ENCODE measurements at regions not wholly inside any gene's neighbourhood (a gene's known extent, or its start where the extent isn't known, plus 50 kb on each side); places are given as distances from the start of the nearest gene placed in this dataset.
"Not testable (repeated sequence)": the region's sequence is repeated elsewhere in the genome, so short reads cannot be mapped to it uniquely, and the experiment has no call there.

DNA sequence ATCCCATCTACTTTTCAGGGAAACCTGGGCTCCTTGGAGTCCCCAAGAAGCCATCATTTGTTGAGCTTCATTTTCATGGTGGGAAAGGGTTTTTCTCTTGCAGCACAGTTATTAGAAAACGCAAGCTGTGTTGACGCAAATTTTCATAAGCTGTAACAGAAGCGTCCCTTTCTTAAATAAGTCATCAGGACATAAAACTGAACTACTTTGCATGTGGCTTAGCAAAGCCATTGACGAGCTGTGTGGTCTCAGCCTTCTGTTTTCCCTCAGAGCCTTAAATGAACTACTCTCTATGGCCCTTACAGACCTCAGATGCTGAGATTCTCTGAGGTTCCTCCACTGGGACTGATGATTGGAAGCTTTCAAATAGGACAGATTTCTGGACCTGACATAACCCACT, 85.1 kb downstream of the ARL4C start:
- intact Hi-C loops (cut with micrococcal nuclease) = no loop called here
- no peak for ATAC-seq

DNA sequence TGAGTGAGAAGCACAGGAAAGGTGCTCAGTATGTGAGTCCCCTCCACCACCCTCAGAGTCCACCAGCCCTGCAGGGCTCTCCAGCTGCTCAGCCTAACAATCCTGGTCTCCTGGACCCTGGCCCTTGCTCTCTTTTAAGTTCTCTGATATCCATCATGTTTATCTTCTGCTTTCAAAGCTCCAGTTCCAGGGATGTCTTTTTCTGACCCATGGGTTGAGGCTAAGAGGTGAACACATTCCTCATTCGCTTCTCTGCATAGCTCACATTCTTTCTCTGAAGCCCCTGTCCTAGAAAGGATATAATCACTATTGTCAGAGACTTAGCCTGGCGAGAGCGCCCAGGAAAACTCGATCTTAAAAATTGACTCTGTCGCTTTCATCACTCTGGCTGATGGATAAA, 86.4 kb downstream of the ARL4C start:
- ATAC-seq (no peak), DNase-seq (no peak)
- intact Hi-C loops (cut with micrococcal nuclease) = no loop called here

More for the DNA sequence above, 85.1 kb downstream of the ARL4C start:
- no peak for DNase-seq

DNA sequence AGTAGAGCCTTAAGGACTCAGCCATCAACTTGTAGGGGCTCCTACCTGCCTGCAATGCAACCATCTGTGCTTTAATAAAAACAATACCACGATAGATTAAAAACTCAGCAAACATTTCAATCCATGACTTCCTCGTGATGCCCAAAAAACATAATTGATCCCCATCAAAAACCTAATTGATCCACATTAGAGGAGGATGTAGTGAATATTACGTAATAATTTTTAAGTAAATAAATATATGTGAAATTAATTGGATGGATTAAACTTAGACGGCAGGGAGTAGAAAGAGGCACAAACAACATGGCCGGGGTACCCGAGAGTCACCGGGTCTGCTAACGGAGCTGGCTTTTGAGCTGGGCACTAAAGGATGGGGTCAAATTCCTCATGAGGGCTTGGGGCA, 87.3 kb downstream of the ARL4C start:
- DNase-seq (no peak), ATAC-seq (no peak)
- intact Hi-C loops (cut with micrococcal nuclease) = no loop called here

DNA sequence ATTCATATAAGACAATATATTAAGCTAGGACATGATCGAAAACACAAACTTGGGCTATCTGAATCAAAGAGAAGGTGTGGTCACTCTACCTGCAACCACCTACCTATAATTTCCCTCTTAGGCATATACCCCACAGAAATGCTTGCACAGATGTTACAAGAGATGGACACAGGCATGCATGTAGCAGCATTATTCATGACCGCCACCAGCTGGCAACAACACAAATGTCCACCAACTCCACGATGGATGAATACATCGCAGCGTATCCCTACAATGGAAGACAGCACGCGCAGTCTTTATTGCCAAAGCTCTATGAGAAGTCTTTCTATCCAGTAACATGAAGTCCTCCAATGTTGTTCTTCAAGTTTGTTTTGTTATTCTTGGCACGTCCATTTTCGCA, 90.8 kb downstream of the ARL4C start:
- no peak for DNase-seq
- no peak for ATAC-seq
- intact Hi-C loops (cut with micrococcal nuclease) = no loop called here

DNA sequence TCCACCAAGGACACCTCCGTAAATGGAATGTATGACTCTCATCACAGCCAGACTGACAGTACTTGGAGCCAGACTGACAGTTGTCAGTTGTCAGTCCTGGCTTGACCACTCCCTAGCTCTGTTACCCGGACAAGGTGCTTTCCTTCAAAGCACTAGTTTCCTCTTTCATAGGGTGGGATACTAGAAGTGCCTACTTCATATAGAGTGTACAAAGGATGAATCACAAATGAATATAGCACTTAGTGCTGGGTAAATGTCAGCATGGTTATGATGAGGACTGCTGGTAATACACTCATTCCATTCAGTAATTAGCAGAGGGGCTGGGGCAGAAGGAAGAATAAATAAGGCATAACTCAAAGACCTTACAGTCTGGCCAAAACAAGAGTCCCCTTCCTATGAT, 91.4 kb downstream of the ARL4C start:
- DNase-seq (no peak), ATAC-seq (no peak)
- intact Hi-C loops (cut with micrococcal nuclease) = no loop called here

DNA sequence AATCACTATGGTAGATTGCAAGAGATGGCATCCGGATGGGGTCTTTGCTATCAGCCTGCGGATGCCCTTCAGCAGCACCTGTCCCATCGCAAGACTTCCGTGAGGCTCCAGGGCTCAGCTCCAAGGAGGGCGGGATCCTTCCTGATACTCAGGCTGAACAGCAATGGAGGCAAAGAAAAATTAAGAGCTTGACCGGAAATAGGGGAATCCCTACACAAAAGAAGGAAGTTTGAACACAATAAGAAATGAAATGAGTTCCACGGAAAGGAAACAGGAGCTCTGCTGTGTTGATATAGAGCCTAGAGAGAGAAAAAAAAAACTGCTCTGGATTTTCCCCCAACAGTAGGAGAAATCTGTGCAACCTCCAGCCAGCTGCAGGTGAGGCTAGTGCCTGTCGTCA, 91.9 kb downstream of the ARL4C start:
- intact Hi-C loops (cut with micrococcal nuclease) = no loop called here
- DNase-seq = no peak
- ATAC-seq = no peak

DNA sequence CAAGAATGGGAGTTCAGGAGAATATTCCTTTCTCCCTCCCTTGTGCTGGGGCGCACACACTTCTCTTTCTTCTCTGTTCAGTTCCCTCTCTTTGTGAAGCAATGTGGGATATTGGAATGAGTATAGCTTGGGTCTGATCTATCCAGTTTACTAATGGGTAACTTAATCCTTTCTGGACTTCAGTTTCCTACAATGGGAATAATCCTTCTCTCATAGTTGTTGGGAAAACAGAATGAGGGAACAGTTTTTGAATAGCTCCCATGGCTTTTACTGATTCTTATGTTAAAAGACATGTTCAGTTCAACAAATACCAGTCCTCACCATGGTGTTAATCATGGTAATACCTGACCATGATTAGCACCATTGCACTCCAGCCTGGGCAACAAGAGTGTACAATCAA, 93.1 kb downstream of the ARL4C start:
- DNase-seq (no peak), ATAC-seq (no peak)
- intact Hi-C loops (cut with micrococcal nuclease) = no loop called here

DNA sequence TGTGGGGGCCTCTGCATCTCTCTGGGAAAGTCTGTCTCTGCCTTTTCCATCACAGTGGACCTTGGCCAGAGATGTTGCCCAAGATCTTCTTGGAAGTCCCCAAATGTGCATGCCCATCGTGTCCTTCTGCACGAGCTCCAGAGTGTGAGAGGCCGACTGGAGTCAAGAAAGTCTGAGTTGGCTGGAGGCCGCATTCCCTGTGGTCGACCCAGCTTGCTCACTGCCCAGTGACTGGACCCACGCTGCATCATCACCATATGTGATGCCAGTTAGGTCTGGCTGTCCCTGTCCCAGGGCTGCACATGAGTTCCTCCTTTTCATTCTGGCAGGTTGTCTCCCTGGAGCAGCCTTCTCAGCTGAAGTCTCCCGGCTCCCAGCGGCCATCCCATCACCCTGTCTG, 93.8 kb downstream of the ARL4C start:
- ATAC-seq (no peak), DNase-seq (no peak)
- intact Hi-C loops (cut with micrococcal nuclease) = no loop called here

DNA sequence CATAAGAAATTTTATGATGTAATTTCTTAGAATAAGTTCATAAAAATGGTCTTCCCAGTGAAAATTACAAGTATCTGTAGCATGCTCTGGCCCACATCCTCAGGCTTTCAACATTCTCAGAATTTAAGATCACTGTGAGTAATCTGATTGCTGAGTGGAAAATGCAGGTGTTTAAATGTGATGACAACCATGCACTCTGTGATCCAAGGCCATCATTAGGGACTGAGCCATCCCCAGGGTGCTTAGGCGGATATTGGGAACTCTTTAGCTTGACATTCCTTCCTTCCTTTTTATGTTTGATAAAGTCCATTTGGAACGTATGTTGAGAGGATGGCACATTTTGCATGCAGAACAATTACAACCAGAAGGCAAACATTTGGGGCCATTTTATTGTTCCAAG, 95.5 kb downstream of the ARL4C start:
- intact Hi-C loops (cut with micrococcal nuclease) = no loop called here
- no peak for DNase-seq
- no peak for ATAC-seq

DNA sequence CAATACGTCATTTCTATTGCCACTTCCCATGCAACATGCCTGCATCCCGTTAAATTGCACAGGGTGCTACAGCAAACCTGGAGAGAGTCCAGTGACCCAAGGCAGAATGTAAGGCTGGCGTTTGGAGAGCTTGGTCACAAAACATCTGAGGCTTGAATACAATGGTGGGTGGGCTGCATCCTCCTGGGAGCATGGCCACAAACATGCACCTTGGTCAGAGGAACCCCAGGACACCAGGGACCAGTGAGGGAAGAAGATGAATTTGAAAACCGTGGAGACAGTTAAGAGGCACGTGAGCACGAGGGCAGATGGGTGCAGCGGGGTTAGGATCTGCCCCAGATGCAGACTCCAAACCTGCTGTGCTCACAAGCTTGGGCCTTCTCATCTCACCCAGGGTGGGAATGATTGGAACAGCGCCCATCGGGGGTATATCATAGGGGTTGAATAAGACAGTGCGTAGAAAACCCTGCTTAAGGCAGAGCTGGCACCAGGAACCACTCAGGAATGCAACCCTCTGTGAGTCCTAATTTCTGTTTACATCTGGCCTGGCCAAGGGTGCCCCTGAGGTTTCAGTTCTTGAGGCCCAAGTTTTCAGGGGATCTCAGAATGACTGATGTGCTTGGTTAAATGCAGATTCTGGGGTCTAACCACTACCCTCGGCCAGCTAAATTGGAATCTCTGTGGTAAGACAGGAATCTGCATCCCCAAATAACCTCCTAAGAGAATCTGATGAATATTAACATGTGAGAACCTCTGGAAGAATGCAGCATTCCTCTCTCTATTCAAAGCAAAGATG, 97.2 kb downstream of the ARL4C start:
- ATAC-seq (no peak), DNase-seq (no peak)
- intact Hi-C loops (cut with micrococcal nuclease) = no loop called here

DNA sequence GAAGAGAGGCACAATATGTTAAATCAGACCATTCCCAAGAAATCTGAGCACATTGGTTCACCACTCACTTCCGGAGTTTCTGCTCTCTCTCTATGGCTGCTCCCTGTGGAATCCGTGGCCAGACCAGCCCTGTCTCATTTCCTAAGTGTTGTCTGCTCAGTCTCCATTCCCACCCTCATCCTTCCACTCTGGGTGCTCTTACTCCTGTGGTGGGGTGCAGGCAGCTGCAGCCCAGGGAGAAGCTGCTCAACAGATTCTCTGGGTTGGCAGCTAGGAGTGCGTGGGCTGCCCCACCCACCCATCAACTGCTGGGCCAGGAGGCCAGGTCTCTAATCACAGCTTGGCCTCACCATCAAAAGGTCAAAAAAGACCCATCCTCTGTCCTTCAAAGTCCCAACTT, 98.3 kb downstream of the ARL4C start:
- no peak for ATAC-seq
- DNase-seq = no peak
- intact Hi-C loops (cut with micrococcal nuclease) = no loop called here

DNA sequence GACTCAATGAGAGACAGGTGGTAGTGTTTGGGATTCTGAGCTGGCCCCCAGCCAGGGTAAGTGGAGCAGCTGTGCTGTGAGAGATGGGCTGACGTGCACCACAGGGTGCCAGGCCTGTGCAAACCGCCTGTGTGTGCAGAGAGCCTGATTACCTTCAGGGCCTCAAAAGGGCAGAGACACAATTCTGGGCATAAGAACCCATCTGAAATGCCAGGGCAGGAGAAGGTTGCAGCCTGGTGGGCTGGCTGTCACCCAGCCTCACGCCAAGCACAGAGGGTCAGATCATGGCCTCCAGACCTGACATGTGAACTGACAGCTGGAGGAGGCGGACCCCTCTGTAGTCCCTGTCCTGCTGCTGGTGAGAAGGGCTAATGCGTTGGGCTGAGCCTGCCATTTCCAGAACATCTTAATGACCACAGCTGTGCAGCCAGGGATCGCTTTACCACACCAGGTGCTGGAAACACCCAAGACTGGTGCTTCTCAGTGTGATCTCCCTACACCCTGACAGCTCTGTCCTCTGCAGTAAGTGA, 100.9 kb downstream of the ARL4C start:
- DNase-seq (no peak), ATAC-seq (no peak)
- intact Hi-C loops (cut with micrococcal nuclease) = no loop called here

DNA sequence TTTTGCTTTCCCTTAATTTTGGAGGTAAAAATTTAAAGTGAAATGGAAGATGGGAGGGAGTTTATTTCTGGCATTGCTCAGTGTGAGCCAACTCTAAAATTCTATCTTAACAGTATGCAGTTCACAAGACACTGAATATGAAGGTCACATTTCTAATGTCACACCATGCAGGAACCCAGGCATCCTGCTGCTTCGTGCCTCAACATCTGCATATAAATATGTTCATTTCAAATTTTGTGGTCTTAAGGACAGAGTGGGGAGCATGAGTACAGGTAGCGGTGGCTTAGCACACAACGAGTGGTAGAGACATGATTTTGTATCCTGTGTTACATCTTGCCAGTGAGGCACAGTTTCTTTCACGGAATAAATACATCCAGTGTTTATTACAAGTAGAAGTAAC, 102.4 kb downstream of the ARL4C start:
- DNase-seq = no peak
- intact Hi-C loops (cut with micrococcal nuclease) = no loop called here
- ATAC-seq = no peak

DNA sequence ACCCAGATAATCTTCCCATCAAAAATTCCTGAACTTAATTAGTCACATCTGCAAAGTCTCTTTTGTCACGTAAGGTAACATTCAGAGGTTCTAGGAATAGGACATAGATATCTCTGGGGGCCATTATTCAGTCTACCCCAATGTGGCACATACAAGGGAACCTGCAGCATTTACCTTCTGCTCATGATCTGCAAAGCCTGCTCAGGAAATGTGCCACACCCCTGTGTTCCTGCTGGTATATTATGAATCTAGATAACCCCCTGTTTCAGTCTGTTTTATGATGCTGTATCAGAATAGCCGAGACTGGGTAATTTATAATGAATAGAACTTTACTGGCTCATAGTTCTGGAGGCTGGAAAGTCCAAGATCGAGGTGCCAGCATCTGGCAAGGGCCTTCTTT, 103.5 kb downstream of the ARL4C start:
- ATAC-seq (no peak), DNase-seq (no peak)
- intact Hi-C loops (cut with micrococcal nuclease) = no loop called here

DNA sequence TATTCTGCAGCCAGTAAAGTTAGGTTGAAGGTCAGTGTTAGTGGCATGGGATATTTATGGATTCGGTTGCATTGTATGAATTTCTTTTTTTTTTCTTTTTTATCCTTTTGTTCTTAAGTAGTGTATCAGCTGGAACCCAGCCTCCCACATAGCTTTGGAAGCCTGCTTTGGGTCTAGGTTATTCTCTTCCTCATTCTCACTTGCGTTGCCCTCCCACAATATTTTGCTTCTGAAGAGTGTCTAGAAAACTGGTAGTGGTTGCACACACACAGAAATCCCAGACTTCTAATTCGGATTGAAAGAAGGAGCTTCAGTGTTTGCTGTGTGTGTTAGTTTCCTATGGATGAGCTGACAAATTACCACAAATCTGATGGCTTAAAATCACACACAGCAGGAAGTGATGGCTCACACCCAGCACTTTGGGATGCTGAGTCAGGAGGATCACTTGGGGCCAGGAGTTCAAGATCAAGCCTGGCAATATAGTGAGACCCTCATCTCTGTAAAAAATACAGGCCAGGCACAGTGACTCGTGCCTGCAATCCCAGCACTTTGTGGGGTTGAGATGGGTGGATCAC, 104.8 kb downstream of the ARL4C start:
- no peak for DNase-seq
- intact Hi-C loops (cut with micrococcal nuclease) = no loop called here
- ATAC-seq = no peak

DNA sequence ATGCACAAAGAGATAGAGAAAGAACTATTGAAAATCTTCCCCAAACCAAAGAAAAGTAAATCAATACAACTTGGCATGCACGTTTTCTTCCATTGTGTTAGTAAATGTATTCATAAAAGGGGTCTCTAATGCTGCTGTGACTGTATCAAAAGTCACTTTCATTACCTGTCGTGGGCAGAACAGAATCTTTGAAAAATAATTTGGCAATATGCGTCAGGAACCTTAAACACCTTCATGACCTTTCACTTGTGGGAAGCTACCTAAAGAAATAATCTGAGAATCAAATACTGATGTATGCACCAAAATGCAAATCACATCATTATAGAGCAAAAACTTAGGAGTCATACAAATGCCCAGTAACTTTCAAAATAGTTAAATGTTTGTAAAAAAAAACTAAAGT, 105.3 kb downstream of the ARL4C start:
- ATAC-seq = no peak
- intact Hi-C loops (cut with micrococcal nuclease) = no loop called here

DNA sequence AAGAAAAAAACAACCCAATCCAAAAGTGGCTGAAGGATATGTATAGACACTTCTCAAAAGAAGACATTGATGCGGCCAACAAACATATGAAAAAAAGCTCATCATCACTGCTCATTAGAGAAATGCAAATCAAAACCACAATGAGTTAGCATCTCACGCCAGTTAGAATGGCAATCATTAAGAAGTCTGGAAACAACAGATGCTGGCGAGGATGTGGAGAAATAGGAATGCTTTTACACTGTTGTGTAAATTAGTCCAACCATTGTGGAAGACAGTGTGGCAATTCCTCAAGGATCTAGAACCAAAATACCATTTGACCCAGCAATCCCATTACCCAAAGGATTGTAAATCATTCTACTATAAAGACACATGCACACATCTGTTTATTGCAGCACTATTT, 107.2 kb downstream of the ARL4C start:
- ATAC-seq; intact Hi-C loops (cut with micrococcal nuclease); DNase-seq: not testable (repeated sequence)

More for the DNA sequence above, 105.3 kb downstream of the ARL4C start:
- no peak for DNase-seq

DNA sequence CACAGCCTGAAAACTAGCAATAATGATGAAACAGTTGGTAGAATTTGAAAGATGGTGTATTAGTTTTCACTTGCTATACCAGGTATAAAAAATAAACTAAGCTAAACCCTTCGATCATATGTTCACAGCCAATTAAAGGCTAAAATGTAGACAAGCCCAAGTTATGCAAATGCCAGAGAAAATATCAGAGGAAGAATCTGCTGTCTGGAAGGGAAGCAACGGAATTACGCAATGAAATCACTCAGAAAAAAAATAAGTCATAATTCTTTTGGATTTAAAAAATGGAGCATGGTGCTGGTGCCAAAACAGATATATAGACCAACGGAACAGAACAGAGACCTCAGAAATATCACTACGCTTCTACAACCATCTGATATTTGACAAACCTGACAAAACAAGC, 108.3 kb downstream of the ARL4C start:
- intact Hi-C loops (cut with micrococcal nuclease) = no loop called here
- ATAC-seq (no peak), DNase-seq (no peak)

DNA sequence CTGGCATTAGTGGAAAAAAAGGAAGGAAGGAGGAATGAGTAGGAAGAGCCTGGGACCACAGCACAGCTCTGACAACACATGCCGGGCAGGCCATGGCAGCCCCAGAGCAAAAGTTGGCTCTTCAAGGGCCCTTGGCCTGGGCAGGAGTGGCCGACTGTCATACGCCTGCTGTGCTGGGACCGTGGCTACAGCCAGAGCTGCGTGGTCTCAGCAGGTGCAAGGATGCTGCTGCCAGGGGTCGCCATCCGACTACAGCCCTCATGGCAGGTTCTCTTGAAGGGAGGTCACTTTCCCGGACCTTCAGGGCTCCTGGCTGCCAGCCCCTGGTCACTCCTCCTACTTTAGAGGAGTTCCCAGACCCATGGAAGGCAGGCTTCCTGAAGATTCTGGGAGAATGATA, 109.9 kb downstream of the ARL4C start:
- intact Hi-C loops (cut with micrococcal nuclease) = no loop called here
- DNase-seq (no peak), ATAC-seq (no peak)

DNA sequence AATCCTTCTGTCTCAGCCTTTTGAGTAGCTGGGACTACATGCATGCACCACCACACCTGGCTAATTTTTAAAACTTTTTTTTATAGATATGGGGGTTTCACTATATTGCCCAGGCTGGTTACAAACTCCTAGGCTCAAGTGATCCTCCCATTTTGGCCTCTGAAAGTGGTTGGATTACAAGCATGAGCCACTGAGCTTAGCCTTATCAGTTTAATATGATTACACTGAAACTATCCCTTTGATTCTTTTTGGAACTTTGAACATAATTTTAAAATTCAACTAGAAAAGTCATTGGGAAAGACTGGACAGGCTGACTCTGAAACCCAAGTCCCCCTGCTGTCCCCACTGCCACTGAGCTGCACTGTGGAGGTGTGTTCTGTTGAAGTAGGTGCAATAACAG, 114.8 kb downstream of the ARL4C start:
- DNase-seq (no peak), ATAC-seq (no peak)
- intact Hi-C loops (cut with micrococcal nuclease) = no loop called here

DNA sequence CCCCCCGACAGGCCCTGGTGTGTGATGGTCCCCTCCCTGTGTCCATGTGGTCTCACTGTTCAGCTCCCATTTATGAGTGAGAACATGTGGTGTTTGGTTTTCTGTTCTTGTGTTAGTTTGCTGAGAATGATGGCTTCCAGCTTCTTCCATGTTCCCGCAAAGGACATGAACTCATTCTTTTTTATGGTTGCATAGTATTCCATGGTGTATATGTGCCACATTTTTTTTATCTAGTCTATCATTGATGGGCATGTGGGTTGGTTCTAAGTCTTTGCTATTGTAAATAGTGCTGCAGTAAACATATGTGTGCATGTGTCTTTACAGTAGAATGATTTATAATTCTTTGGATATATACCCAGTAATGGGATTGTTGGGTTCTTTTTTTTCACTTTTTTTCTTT, 117.9 kb downstream of the ARL4C start:
- ATAC-seq; DNase-seq; intact Hi-C loops (cut with micrococcal nuclease): not testable (repeated sequence)

All from left ventricle myocardium superior (tissue), 1 donor.